ELR (cell line): ENCODE measurements at regions not wholly inside any gene's neighbourhood (a gene's known extent, or its start where the extent isn't known, plus 50 kb on each side); places are given as distances from the start of the nearest gene placed in this dataset.

Source experiments
- DNase-seq: peaks from one replicate; pipeline ENCODE4 v3.0.0-alpha.2; 2015; ENCODE audit warnings: low read depth

DNA sequence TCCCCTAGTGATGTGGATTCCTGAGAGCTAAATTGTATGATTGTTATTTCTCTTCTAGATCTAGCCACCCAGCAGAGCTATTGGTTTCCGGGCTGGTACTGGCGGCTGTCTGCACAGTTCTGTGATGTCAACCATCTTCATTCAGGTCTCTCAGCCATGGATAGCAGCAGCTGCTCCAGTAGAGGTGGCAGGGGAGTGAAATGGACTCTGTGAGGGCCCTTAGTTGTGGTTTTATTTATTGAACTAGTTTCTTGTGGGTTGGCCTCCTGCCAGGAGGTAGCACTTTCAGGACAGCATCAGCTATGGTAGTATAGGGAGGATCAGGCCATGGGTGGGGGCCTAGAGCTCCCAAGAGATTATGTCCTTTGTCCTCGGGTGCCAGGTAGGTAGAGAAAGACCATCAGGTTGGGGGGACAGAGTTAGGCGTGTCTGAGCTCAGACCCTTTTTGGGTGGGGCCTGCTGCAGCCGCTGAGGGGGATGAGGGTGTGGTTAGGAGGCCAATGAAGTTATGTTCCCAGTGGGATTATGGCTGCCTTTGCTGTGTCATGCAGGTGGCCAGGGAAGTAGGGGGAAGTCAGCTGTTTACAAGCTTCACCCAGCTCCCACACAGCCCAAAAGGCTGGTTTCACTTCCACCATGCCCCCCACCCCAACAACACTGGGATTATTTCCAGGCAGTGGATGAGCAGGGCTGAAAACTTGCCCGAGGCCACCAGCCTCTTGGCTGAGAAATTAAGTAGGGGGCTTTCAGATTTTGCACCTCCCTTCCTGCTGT lies 55.1 kb upstream of the RGS4 start:
- DNase-seq, result no peak

GRCh38 chr1:163006051-163006834 lies 62.9 kb upstream of the RGS4 start:
- DNase-seq, result no peak

- DNase-seq, result peak; percentile 24
These were observed 71.5 kb upstream of the RGS4 start for GRCh38 chr1:162997499-162998285.

- no peak for DNase-seq
These were observed 72.9 kb upstream of the RGS4 start for GRCh38 chr1:162996261-162996660.

DNA sequence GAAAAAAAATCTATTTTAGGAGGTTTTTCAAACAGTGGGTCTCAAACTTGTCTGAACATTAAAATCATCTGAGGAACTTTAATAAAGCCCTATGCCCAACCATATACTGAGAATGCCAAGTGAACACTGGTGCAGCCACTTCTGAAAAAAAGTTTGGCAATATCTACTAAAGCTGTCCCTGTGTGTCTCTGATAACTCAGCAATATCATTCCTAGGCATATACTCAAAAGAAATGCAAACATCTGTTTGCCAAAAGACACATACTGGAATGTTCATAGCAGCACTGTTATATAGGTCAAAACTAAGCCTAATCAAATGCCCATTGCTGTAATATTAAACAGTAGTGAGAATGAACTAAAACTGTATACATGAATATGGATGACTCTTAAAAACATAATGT lies 74.2 kb upstream of the RGS4 start:
- no peak for DNase-seq

DNA sequence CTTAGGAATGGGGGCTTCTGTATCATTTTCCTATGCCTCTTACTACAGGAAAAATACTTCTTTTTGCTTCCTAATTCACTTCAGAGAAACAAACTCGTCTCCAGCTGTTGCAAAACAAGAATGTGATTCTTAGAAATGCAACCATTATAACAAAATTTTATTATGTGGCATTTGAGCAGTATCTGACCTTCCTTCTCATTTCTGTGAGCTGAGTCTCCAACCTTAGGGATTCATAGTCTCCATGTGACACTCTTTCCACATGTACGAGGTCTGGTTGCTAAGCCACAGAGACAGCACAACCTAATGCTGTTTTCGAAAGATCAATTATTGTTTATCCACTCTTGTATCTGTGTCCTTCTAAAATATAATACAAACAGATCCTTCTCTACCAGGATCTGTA lies 75.3 kb upstream of the RGS4 start:
- no peak for DNase-seq

DNA sequence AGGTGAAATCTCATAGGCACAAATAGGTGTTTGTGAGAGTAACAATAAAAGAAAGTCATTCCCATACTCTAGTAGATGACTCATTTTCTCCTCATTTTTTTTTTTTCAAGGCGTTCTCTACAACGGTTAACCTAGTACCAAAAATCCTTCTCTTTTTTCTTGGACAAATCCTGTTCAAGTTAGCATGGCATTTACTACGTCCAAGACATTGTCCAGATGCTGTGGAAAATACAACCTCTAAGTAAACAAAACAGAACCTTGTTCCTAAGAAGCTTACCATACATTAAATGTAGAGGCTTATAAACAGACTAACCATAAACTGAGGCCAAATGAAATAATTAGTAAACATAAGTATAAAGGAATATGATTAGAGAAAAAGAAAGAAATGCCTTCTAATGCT lies 76.2 kb upstream of the RGS4 start:
- DNase-seq, result no peak

DNA sequence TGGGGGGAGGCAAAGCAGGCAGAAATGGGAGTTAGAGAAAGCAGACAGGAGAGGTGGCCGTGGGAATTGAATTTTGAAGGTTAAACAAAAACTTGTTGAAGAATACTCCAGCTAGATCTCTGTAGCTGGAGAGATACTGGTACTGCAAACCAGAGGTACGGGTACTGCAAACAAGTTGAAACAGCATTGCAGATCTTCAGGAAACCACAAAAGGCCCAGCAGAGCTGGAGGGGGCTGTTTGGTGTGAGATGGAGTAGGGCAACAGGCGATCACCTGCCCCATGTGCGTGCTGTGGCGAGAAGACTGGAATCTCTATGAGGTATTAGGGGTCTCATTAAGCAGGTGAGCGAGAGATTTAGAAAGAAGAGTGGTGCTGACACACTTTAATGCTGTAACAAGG lies 77.7 kb upstream of the RGS4 start:
- no peak for DNase-seq

DNA sequence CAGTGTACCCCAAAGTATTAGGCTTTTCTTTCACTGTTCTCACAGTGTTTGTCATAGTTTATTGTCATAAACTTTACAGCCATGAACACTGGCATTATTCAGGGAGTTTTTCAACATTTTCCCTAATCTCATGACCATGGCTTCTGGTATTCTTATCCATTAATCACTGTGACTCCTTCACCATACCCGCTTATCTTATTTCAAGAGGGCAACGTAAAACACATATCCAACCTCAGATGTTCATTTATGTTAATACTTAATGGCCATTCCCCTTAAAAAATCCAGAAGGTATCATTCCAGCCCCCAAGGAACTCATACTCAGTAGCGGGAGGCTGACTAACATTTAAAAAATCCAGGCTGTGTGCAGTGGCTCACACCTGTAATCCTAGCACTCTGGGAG lies 78.5 kb upstream of the RGS4 start:
- no peak for DNase-seq

- no peak for DNase-seq
These were observed 80.3 kb upstream of the RGS4 start for GRCh38 chr1:162988869-162989268.

- DNase-seq, result peak; percentile 86
These were observed 81.3 kb upstream of the RGS4 start for GRCh38 chr1:162987866-162988265.

DNA sequence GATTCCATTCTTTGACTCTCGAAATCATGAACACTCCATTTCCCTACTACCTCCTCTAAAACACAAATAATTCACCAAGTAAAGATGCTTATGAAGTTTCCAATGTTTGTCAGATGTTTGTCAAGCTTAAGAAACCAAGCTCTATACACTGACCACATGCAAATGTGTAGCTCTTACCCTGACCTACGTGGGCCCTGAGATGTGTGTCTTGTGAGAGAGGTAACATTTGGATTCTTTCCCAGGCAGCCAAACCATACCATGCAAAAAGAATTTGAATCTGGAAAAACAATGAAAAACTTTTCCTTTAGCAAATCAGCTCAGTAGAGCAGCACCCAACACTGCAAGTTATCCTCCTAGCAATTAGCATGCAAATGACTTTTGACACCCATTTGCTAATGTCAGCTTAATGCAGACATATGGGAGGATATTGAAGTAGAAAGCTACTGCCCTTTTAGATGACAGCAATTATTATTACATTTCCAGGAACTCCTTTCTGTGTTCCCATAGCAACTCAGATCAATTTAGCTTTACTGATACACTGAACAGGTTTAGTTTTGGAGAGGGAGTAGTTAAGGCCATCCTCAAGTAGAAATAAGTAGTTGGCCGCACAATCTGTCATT lies 83.2 kb upstream of the RGS4 start:
- no peak for DNase-seq

- peak; percentile 82 for DNase-seq
These were observed 84.5 kb upstream of the RGS4 start for GRCh38 chr1:162984699-162985098.

- peak; percentile 30 for DNase-seq
These were observed 85.3 kb upstream of the RGS4 start for GRCh38 chr1:162983671-162984425.

- no peak for DNase-seq
These were observed 86.8 kb upstream of the RGS4 start for GRCh38 chr1:162982364-162982763.

DNA sequence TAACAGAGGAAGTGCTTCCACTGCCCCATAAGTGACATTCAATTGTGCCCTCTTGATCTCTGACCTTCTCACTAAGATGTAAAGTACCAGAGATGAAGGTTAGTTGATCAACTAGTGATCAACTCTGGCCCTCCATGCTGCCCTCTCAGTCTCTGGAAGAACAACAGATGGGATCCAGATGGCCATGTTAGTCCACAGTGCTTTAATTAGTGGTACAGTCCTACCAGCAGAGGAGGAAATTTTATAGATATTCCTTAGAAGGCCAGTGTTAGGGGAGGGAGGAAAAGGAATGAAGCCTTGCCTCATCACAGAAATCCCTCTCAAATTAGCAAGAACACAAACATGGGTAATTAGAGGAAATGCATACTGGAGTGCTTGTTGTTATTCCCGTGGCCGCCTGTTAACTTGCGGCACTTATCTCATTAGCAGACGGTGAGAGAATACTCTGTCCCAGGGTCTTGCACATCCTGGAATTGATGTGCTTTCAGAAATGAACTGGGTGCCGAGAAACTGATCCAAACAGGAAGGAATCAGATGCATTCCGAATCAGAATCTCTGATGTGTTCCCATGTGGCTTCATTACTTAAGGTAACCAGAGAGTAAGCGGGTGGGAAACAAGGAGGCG lies 91.1 kb upstream of the RGS4 start:
- no peak for DNase-seq

DNA sequence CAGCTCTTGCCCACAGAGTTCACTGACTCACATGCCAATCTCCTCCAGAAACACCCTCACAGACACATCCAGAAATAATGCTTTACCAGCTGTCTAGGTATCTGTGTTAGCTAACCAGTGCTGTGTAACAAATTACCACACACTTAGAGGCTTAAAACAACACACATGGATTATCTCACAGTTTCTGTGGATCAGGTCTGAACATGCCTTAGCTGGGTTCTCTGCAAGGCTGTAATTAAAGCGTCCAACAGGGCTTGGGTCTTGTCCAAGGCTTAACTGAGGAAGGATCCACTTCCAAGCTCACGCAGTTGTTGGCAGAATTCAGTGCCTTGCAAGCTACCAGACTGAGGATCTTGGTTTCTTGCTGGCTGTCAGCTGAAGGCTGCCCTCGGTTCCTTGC lies 92.5 kb upstream of the RGS4 start:
- DNase-seq, result no peak

DNA sequence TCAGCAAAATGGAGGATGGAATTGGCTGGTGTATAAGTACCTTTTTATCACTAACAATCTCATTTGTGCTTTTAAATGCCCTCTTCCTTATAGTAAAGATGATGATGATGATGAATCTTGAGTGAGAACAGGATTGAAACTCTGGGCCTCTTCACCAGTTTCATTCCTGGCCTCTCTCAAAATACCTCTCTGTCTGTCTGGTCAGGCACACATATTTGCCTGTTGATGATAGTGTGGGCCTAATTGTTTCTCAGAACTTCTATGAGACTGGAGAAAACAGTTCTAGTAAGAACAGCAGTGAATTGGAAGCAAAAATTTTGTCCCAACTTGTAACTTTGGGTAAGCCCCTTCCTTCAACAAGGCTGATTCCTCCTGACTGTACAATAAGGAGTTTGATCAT lies 94.4 kb upstream of the RGS4 start:
- no peak for DNase-seq

- DNase-seq, result peak; percentile 85
These were observed 95.8 kb upstream of the RGS4 start for GRCh38 chr1:162973381-162973795.

DNA sequence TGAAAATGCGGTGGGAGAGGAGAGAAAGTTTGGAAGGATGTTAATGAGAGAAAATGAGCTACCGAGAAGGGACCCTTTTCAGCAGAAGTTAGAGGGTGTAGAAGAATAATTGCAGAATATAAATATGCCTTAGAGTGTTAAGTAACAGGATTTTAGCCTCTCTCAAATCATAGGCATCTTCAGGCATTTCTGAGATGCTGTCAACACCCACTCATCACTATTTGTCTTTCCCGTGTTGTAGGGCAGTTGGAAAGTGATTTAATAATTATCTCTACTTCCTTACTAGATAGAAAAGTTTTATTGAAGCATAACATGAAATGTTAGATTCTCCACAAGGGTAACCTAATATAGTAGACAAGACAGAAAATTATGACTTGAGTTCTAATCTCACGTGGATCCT lies 96.4 kb upstream of the RGS4 start:
- no peak for DNase-seq

GRCh38 chr1:162970021-162970420 lies 99.1 kb upstream of the RGS4 start:
- DNase-seq, result no peak
